ENCODE measurements at regions not wholly inside any gene's neighbourhood (a gene's known extent, or its start where the extent isn't known, plus 50 kb on each side); places are given as distances from the start of the nearest gene placed in this dataset.

GRCh38 chr18:61637905-61638595 is 254.8 kb downstream of the RNF152 start:
- H3K9me3 ChIP-seq (ENCODE audit: control insufficient read depth, low read depth, low read length), result no peaks in the 10 kb centered on the region
- peaks cover 6% of the 10 kb centered on the region for H3K4me1 ChIP-seq (ENCODE audit: control insufficient read depth, extremely low read depth, insufficient read depth, low read length)
- no peaks in the 10 kb centered on the region for H3K36me3 ChIP-seq (ENCODE audit: control insufficient read depth in 2 of 2, extremely low read depth in 1 of 2, insufficient read depth in 2 of 2, low read length in 2 of 2)
- H2AFZ ChIP-seq (ENCODE audit: control insufficient read depth, low read length), result no peak overlapping the region
- DNase-seq (ENCODE audit: low read depth, low spot score) (no peak), FAIRE-seq (no peak)
- no peaks in the 10 kb centered on the region for H4K20me1 ChIP-seq (ENCODE audit: control insufficient read depth, extremely low read depth, insufficient read depth, low read length)
- H3K4me3 ChIP-seq (ENCODE audit: control insufficient read depth in 2 of 3, extremely low read depth in 1 of 3, insufficient read depth in 2 of 3, low read depth in 1 of 3, low read length in 3 of 3), result no peak overlapping the region
- H3K27ac ChIP-seq (ENCODE audit: control insufficient read depth, insufficient read depth, low read length), result no peak overlapping the region
- dilution Hi-C loops (cut with MboI; ENCODE audit: extremely low pct_ligation_motif_present, low sequenced_read_pairs), result no loop called here
- no peak for TF ChIP-seq EZH2 (IDR thresholded peaks at IDR 0.05; ENCODE audit: low read length)
- no peak for TF ChIP-seq CTCF (optimal IDR thresholded peaks at IDR 0.05 in 1 of 3, IDR thresholded peaks at IDR 0.05 in 1 of 3, conservative IDR thresholded peaks at IDR 0.05 in 1 of 3; ENCODE audit: extremely low read depth in 1 of 3, insufficient read depth in 2 of 3, low read length in 3 of 3)
- no peak overlapping the region for H3K4me2 ChIP-seq (ENCODE audit: control insufficient read depth, extremely low read depth, insufficient read depth, low read depth, low read length)
- H3K27me3 ChIP-seq (ENCODE audit: control insufficient read depth, extremely low read depth, insufficient read depth, low read length), result no peaks in the 10 kb centered on the region
- H3K9me1 ChIP-seq (ENCODE audit: control insufficient read depth, extremely low read depth, insufficient read depth, low read length), result no peaks in the 10 kb centered on the region
- no peaks in the 10 kb centered on the region for H3K79me2 ChIP-seq (ENCODE audit: control insufficient read depth, insufficient read depth, low read length)
- no peak overlapping the region for H3K9ac ChIP-seq (ENCODE audit: control insufficient read depth, extremely low read depth, insufficient read depth, low read length)

- H2AFZ ChIP-seq (ENCODE audit: control insufficient read depth, low read length), result no peak overlapping the region
Measured at GRCh38 chr18:61637319-61637718, 255.5 kb downstream of the RNF152 start.

More at GRCh38 chr18:61637319-61637718, 255.5 kb downstream of the RNF152 start:
- no peak for FAIRE-seq
- no peak overlapping the region for H3K4me2 ChIP-seq (ENCODE audit: control insufficient read depth, extremely low read depth, insufficient read depth, low read depth, low read length)
- no peak overlapping the region for H3K27ac ChIP-seq (ENCODE audit: control insufficient read depth, insufficient read depth, low read length)
- no peak for DNase-seq (ENCODE audit: low read depth, low spot score)
- H3K9me1 ChIP-seq (ENCODE audit: control insufficient read depth, extremely low read depth, insufficient read depth, low read length), result no peaks in the 10 kb centered on the region
- H3K9ac ChIP-seq (ENCODE audit: control insufficient read depth, extremely low read depth, insufficient read depth, low read length), result no peak overlapping the region
- H3K9me3 ChIP-seq (ENCODE audit: control insufficient read depth, low read depth, low read length), result no peaks in the 10 kb centered on the region
- dilution Hi-C loops (cut with MboI; ENCODE audit: extremely low pct_ligation_motif_present, low sequenced_read_pairs), result no loop called here
- TF ChIP-seq EZH2 (IDR thresholded peaks at IDR 0.05; ENCODE audit: low read length), result no peak
- TF ChIP-seq CTCF (optimal IDR thresholded peaks at IDR 0.05 in 1 of 3, IDR thresholded peaks at IDR 0.05 in 1 of 3, conservative IDR thresholded peaks at IDR 0.05 in 1 of 3; ENCODE audit: extremely low read depth in 1 of 3, insufficient read depth in 2 of 3, low read length in 3 of 3), result peak; percentile 37 to 63 (median 51)
- H3K27me3 ChIP-seq (ENCODE audit: control insufficient read depth, extremely low read depth, insufficient read depth, low read length), result no peaks in the 10 kb centered on the region
- H4K20me1 ChIP-seq (ENCODE audit: control insufficient read depth, extremely low read depth, insufficient read depth, low read length), result no peaks in the 10 kb centered on the region
- H3K4me3 ChIP-seq (ENCODE audit: control insufficient read depth in 2 of 3, extremely low read depth in 1 of 3, insufficient read depth in 2 of 3, low read depth in 1 of 3, low read length in 3 of 3), result no peak overlapping the region
- H3K36me3 ChIP-seq (ENCODE audit: control insufficient read depth in 2 of 2, extremely low read depth in 1 of 2, insufficient read depth in 2 of 2, low read length in 2 of 2), result no peaks in the 10 kb centered on the region
- H3K79me2 ChIP-seq (ENCODE audit: control insufficient read depth, insufficient read depth, low read length), result no peaks in the 10 kb centered on the region
- peaks cover 6% of the 10 kb centered on the region for H3K4me1 ChIP-seq (ENCODE audit: control insufficient read depth, extremely low read depth, insufficient read depth, low read length)

Measured in keratinocyte (primary cell).